ENCODE measurements at regions not wholly inside any gene's neighbourhood (a gene's known extent, or its start where the extent isn't known, plus 50 kb on each side); places are given as distances from the start of the nearest gene placed in this dataset.
"Not testable (repeated sequence)": the region's sequence is repeated elsewhere in the genome, so short reads cannot be mapped to it uniquely, and the experiment has no call there.

GRCh38 chr5:57429513-57430120 is 53.0 kb downstream of the ACTBL2 start:
- H3K36me3 Mint-ChIP-seq (ENCODE audit: low read depth) = no peaks in the 10 kb centered on the region
- no peak for DNase-seq
- CTCF ChIA-PET = interaction anchor here (0.6 kb wide), 1 partner anchor 62 kb away, joined by 3 read pairs; no protein-coding TSS in a partner anchor
- no peaks in the 10 kb centered on the region for H3K4me1 Mint-ChIP-seq
- peaks cover 1% of the 10 kb centered on the region for H3K27me3 Mint-ChIP-seq
- POLR2A ChIA-PET = no interaction called here
- no peak overlapping the region for H3K27ac Mint-ChIP-seq
- no peaks in the 10 kb centered on the region for H3K9me3 Mint-ChIP-seq
- H3K4me3 Mint-ChIP-seq = no peak overlapping the region

- POLR2A ChIA-PET, H3K4me3 Mint-ChIP-seq, H3K9me3 Mint-ChIP-seq: not testable (repeated sequence)
These were observed 53.6 kb downstream of the ACTBL2 start for GRCh38 chr5:57429021-57429420.

GRCh38 chr5:57422993-57423392 is 59.6 kb downstream of the ACTBL2 start:
- Mint-ChIP-seq H3K4me3 (no peak overlapping the region), H3K36me3 (ENCODE audit: low read depth) (no peaks in the 10 kb centered on the region), H3K27me3 (peaks cover under 1% of the 10 kb centered on the region), H3K4me1 (no peaks in the 10 kb centered on the region), H3K9me3 (no peaks in the 10 kb centered on the region), H3K27ac (no peak overlapping the region)
- no peak for DNase-seq
- ChIA-PET POLR2A (no interaction called here), CTCF (no interaction called here)

More at GRCh38 chr5:57429021-57429420, 53.6 kb downstream of the ACTBL2 start:
- H3K27me3 Mint-ChIP-seq; H3K36me3 Mint-ChIP-seq (ENCODE audit: low read depth); DNase-seq; H3K27ac Mint-ChIP-seq; H3K4me1 Mint-ChIP-seq: not testable (repeated sequence)
- CTCF ChIA-PET = interaction anchor here (0.6 kb wide), 1 partner anchor 61 kb away, joined by 3 read pairs; no protein-coding TSS in a partner anchor

- Mint-ChIP-seq H3K9me3 (no peaks in the 10 kb centered on the region), H3K27ac (no peak overlapping the region), H3K4me3 (no peak overlapping the region), H3K4me1 (no peaks in the 10 kb centered on the region), H3K36me3 (ENCODE audit: low read depth) (no peaks in the 10 kb centered on the region), H3K27me3 (peaks cover 1% of the 10 kb centered on the region)
- ChIA-PET CTCF (no interaction called here), POLR2A (no interaction called here)
- no peak for DNase-seq
These were observed 60.3 kb downstream of the ACTBL2 start for GRCh38 chr5:57422341-57422740.

DNA sequence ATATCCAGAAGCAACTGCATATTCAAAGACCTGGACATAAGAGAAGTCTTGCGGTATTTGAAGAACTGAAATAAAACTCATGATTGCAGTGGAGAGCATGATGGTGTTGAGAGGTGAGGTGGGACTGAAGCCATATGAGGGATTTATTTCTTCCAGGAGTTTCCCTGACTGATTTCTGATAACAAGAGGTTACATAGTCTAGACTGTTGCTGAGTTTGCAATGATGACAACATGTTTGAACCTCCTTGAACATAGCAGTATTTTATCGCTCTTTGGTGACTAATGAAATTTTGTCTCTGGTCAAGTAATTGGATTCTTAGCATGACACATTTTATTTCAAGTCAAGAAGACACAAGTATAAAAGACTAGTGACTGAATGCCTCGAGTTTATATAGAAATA is 61.8 kb downstream of the ACTBL2 start:
- Mint-ChIP-seq H3K27ac (no peak overlapping the region), H3K9me3 (no peaks in the 10 kb centered on the region), H3K4me1 (no peaks in the 10 kb centered on the region), H3K4me3 (no peak overlapping the region), H3K27me3 (peaks cover 1% of the 10 kb centered on the region), H3K36me3 (ENCODE audit: low read depth) (no peaks in the 10 kb centered on the region)
- CTCF ChIA-PET = no interaction called here
- POLR2A ChIA-PET = no interaction called here
- no peak for DNase-seq

- H3K36me3 Mint-ChIP-seq (ENCODE audit: low read depth) = no peaks in the 10 kb centered on the region
- no peaks in the 10 kb centered on the region for H3K9me3 Mint-ChIP-seq
- DNase-seq = no peak
- H3K4me1 Mint-ChIP-seq = no peaks in the 10 kb centered on the region
- ChIA-PET POLR2A (no interaction called here), CTCF (no interaction called here)
- H3K4me3 Mint-ChIP-seq = no peak overlapping the region
- H3K27me3 Mint-ChIP-seq = peaks cover 1% of the 10 kb centered on the region
- H3K27ac Mint-ChIP-seq = no peak overlapping the region
These were observed 64.6 kb downstream of the ACTBL2 start for GRCh38 chr5:57417971-57418370.

- CTCF ChIA-PET = no interaction called here
- Mint-ChIP-seq H3K4me3 (no peak overlapping the region), H3K36me3 (ENCODE audit: low read depth) (no peaks in the 10 kb centered on the region), H3K9me3 (no peaks in the 10 kb centered on the region), H3K4me1 (no peaks in the 10 kb centered on the region), H3K27ac (no peak overlapping the region), H3K27me3 (peaks cover 1% of the 10 kb centered on the region)
- POLR2A ChIA-PET = no interaction called here
- no peak for DNase-seq
These were observed 65.3 kb downstream of the ACTBL2 start for GRCh38 chr5:57417320-57417719.

DNA sequence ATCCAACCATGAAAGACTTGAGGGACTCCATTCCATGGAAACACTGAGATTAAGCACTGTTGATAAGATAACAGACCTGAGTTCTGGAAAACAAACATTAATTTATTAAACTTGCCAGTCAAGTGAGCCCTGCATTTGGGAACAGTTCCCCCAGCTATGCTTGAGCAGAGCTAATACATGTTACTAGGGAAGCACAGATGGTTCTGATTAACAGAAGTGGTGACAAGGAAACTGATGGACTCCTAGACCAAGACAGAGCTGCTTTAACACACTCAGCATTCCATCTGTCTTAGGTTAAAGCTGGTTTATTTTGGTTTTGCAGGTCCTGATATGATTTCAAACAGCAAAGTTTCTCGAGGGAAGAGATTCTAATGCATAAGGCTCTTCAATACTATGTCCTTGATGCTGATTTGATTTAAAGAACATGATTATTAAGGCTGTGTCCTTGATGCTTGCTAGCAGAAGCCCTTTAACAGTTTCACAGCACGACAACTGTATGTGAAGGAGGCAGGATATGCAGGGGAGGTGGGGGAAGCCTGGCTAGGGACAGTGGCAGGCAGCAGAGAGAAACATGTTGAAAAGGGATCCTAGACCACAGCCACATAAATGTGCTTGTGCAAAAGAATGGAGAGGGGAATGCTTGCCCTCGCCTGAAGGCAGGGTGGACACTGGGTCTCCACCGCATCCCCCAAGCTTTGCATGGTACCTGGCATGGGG is 66.2 kb downstream of the ACTBL2 start:
- Mint-ChIP-seq H3K4me3 (no peak overlapping the region), H3K9me3 (no peaks in the 10 kb centered on the region), H3K27me3 (peaks cover 1% of the 10 kb centered on the region), H3K4me1 (no peaks in the 10 kb centered on the region), H3K36me3 (ENCODE audit: low read depth) (no peaks in the 10 kb centered on the region), H3K27ac (no peak overlapping the region)
- POLR2A ChIA-PET = no interaction called here
- no peak for DNase-seq
- CTCF ChIA-PET = interaction anchor here (1.1 kb wide), 1 partner anchor 75 kb away, joined by 3 read pairs; no protein-coding TSS in a partner anchor

DNA sequence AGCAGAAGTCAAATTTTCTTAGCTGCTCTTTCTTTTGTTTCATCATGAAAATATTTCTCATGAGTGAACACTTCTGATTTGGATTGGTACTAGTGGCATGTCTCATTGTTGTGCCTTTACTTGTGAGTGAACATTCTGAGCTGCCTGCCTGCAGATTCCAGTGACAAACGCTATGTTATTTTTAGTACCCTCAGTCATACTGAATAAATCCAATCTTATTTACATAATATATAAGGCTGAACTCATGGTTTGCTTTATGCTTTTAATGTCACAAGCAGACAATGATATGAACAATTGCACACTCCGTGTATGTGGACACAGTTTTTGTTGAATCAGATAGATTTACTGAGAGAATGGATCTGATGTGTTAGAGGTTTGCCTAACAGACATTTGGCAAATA is 67.8 kb downstream of the ACTBL2 start:
- ChIA-PET POLR2A (no interaction called here), CTCF (interaction anchor here (1.1 to 1.5 kb wide), 2 partner anchors 11 to 17 kb away, joined by 3 read pairs; no protein-coding TSS in a partner anchor)
- no peak for DNase-seq
- H3K36me3 Mint-ChIP-seq (ENCODE audit: low read depth) = no peaks in the 10 kb centered on the region
- H3K27me3 Mint-ChIP-seq = peaks cover 1% of the 10 kb centered on the region
- H3K9me3 Mint-ChIP-seq = no peaks in the 10 kb centered on the region
- no peaks in the 10 kb centered on the region for H3K4me1 Mint-ChIP-seq
- H3K4me3 Mint-ChIP-seq = no peak overlapping the region
- H3K27ac Mint-ChIP-seq = no peak overlapping the region

GRCh38 chr5:57414191-57414590 is 68.4 kb downstream of the ACTBL2 start:
- H3K27me3 Mint-ChIP-seq = peaks cover 1% of the 10 kb centered on the region
- ChIA-PET CTCF (interaction anchor here (0.7 to 1.5 kb wide), 3 partner anchors 10 to 1420 kb away, joined by 3 read pairs; no protein-coding TSS in a partner anchor), POLR2A (no interaction called here)
- no peak overlapping the region for H3K4me3 Mint-ChIP-seq
- H3K36me3 Mint-ChIP-seq (ENCODE audit: low read depth) = no peaks in the 10 kb centered on the region
- H3K9me3 Mint-ChIP-seq = no peaks in the 10 kb centered on the region
- H3K4me1 Mint-ChIP-seq = no peaks in the 10 kb centered on the region
- DNase-seq = no peak
- no peak overlapping the region for H3K27ac Mint-ChIP-seq

DNA sequence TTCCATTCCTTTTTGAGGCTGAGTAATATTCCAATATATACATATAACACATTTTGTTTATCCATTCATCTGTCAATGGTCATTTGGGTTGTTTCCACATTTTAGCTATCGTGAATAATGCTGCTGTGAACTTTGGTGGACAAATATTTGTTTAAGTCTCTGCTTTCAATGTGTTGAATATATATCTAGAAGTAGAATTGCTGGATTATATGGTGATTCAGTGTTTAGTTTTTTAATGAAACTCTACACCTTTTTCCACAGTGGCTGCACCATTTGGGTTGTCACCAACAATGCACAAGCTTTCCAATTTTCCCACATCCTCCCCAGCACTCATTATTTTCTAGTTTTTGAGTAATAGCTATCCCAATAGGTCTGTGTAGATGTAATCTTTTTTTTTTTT is 69.5 kb downstream of the ACTBL2 start:
- Mint-ChIP-seq H3K27me3 (peaks cover 1% of the 10 kb centered on the region), H3K9me3 (no peaks in the 10 kb centered on the region), H3K36me3 (ENCODE audit: low read depth) (no peaks in the 10 kb centered on the region), H3K4me3 (no peak overlapping the region), H3K4me1 (no peaks in the 10 kb centered on the region), H3K27ac (no peak overlapping the region)
- CTCF ChIA-PET = no interaction called here
- POLR2A ChIA-PET = no interaction called here
- no peak for DNase-seq

DNA sequence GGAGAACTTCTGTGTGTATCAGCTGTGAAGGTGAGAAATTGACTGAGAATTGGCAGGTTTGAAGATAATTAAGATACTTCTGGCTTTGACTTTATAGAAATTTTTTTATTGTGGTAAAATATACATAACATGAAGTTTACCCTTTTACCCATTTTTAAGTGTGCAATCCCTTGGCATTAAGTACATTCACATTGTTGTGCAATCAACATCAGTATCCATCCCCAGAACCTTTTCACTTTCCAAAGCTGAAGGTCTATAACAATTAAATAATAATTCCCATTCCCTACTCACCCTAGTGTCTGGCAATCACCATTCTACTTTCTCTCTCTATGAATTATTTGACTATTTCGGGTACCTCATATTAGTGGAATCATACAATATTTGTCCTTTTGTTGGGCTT is 69.9 kb downstream of the ACTBL2 start:
- H3K4me1 Mint-ChIP-seq = no peaks in the 10 kb centered on the region
- H3K4me3 Mint-ChIP-seq = no peak overlapping the region
- DNase-seq = no peak
- H3K36me3 Mint-ChIP-seq (ENCODE audit: low read depth) = no peaks in the 10 kb centered on the region
- no peak overlapping the region for H3K27ac Mint-ChIP-seq
- no peaks in the 10 kb centered on the region for H3K9me3 Mint-ChIP-seq
- H3K27me3 Mint-ChIP-seq = no peaks in the 10 kb centered on the region
- POLR2A ChIA-PET = no interaction called here
- CTCF ChIA-PET = no interaction called here

DNA sequence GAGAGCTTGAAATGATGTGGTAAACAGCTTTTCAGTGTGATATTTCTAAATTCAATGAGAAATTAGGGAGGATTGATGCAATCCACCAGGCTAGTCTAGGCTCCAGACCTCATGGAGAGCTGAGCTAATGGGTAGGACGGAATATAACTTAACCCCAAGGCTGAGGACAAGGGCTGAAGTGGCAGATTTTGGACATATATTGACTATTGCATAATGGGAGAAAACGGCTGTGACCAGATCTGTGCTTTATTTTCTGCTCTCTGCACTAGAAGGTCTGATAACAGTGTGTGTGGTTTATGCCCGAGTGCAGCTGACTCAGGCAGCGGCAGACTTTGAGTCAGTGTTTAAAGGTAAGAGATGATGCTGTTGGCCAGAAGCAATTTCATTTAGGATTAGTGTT is 70.6 kb downstream of the ACTBL2 start:
- Mint-ChIP-seq H3K27ac (no peak overlapping the region), H3K9me3 (no peaks in the 10 kb centered on the region), H3K36me3 (ENCODE audit: low read depth) (no peaks in the 10 kb centered on the region), H3K27me3 (no peaks in the 10 kb centered on the region), H3K4me3 (no peak overlapping the region), H3K4me1 (no peaks in the 10 kb centered on the region)
- ChIA-PET POLR2A (no interaction called here), CTCF (interaction anchor here (0.8 kb wide), 1 partner anchor 10 kb away, joined by 3 read pairs; no protein-coding TSS in a partner anchor)
- DNase-seq = no peak
